Endothelial cell of umbilical vein (primary cell): ENCODE measurements at regions not wholly inside any gene's neighbourhood (a gene's known extent, or its start where the extent isn't known, plus 50 kb on each side); places are given as distances from the start of the nearest gene placed in this dataset.

Experiments used
- BruUV-seq: library from RNA; stranded (reverse); fragments of 400-500 nt; replicated peaks from 2 replicates; lab custom pipeline; 2021; lab: Mats Ljungman, UMichigan
- CTCF ChIA-PET: fragments of 300-600, 350-600 bp; sonication (Branson Sonifier 250); formaldehyde crosslinking; loops from one replicate; lab custom pipeline; 2021; ENCODE audit warnings: antibody characterized with exemption, inconsistent platforms; lab: Charles Lee
- POLR2A ChIA-PET: fragments of 300-600, 350-600 bp; sonication (Branson Sonifier 250); formaldehyde crosslinking; loops from one replicate; lab custom pipeline; 2021; ENCODE audit warnings: antibody characterized with exemption, inconsistent platforms; lab: Charles Lee
- DNase-seq: peaks from one replicate; pipeline ENCODE4 v3.0.0-alpha.2; 2011; ENCODE audit warnings: low read depth, low spot score
- FAIRE-seq: peaks from 2 replicates; lab custom pipeline; 2011; peaks lifted over from hg19 to GRCh38; lab: Jason Lieb, UNC
- H2AFZ ChIP-seq: 2 replicates; pipeline ENCODE4 v1.6.0; 2012; ENCODE audit warnings: low read depth, low read length, control low read depth, inconsistent platforms
- H3K27ac ChIP-seq: 2 replicates; pipeline ENCODE4 v1.5.1; 2011; ENCODE audit warnings: low read depth, mild to moderate bottlenecking, control low read depth, low read length, moderate library complexity; ENCODE audit not compliant: insufficient read depth
- H3K27me3 ChIP-seq, 2 experiments: 2 replicates each; pipeline versions ENCODE4 v1.6.0 to v1.6.1; 2011; ENCODE audit warnings: low read length in 2 of 2, mixed read lengths in 1 of 2; ENCODE audit not compliant: control insufficient read depth in 2 of 2, insufficient read depth in 2 of 2
- H3K36me3 ChIP-seq, 2 experiments: 2 replicates in 1 of 2; 3 replicates in 1 of 2; pipeline ENCODE4 v1.5.1; 2011; ENCODE audit warnings: low read length in 2 of 2, mild to moderate bottlenecking in 1 of 2, moderate library complexity in 1 of 2; ENCODE audit not compliant: control insufficient read depth in 2 of 2, insufficient read depth in 2 of 2; ENCODE audit errors: extremely low read depth in 1 of 2
- H3K4me1 ChIP-seq: 3 replicates; pipeline ENCODE4 v1.5.1; 2011; ENCODE audit warnings: mild to moderate bottlenecking, low read length; ENCODE audit not compliant: control insufficient read depth, insufficient read depth; ENCODE audit errors: extremely low read depth
- H3K4me2 ChIP-seq: 2 replicates; pipeline ENCODE4 v1.6.1; 2011; ENCODE audit warnings: low read length, control low read depth, mixed read lengths; ENCODE audit not compliant: insufficient read depth
- H3K4me3 ChIP-seq, 3 experiments: fragments of 200-600 bp in 1 of 3; sonication (generic), shearing (Covaris generic) in 1 of 3; replicated peaks in 1 of 3; 2 replicates each; pipeline ENCODE4 v1.5.1; 2011 to 2016; ENCODE audit warnings: control low read depth in 3 of 3, low read length in 3 of 3, mild to moderate bottlenecking in 2 of 3, inconsistent platforms in 1 of 3, low read depth in 1 of 3, moderate library complexity in 1 of 3; ENCODE audit not compliant: insufficient read depth in 1 of 3
- H3K79me2 ChIP-seq: 2 replicates; pipeline ENCODE4 v1.6.0; 2012; ENCODE audit warnings: low read length, inconsistent platforms; ENCODE audit not compliant: control insufficient read depth, insufficient read depth
- H3K9ac ChIP-seq: replicated peaks from 2 replicates; pipeline ENCODE3; 2011; ENCODE audit warnings: low read length, control low read depth; ENCODE audit not compliant: insufficient read depth; ENCODE audit errors: extremely low read depth
- H3K9me1 ChIP-seq: replicated peaks from 3 replicates; pipeline ENCODE4 v1.6.0; 2011; ENCODE audit warnings: mild to moderate bottlenecking, low read length; ENCODE audit not compliant: control insufficient read depth, insufficient read depth; ENCODE audit errors: extremely low read depth
- H3K9me3 ChIP-seq: replicated peaks from 2 replicates; pipeline ENCODE4 v1.5.1; 2012; ENCODE audit warnings: low read length, inconsistent platforms; ENCODE audit not compliant: control insufficient read depth, insufficient read depth
- H4K20me1 ChIP-seq: replicated peaks from 2 replicates; pipeline ENCODE3; 2011; ENCODE audit warnings: mild to moderate bottlenecking, low read length; ENCODE audit not compliant: control insufficient read depth, insufficient read depth; ENCODE audit errors: extremely low read depth
- EZH2 ChIP-seq: IDR thresholded peaks from 2 replicates; pipeline ENCODE4 v1.6.1; 2012; ENCODE audit warnings: borderline replicate concordance, low read depth, mild to moderate bottlenecking, moderate library complexity, low read length, inconsistent platforms; ENCODE audit not compliant: severe bottlenecking
- FOS ChIP-seq: IDR thresholded peaks from 2 replicates; pipeline ENCODE4 v1.6.1; 2011; ENCODE audit warnings: mild to moderate bottlenecking, low read length, moderate library complexity, borderline replicate concordance; ENCODE audit not compliant: insufficient read depth
- GATA2 ChIP-seq: IDR thresholded peaks from 2 replicates; pipeline ENCODE4 v1.7.0; 2011; ENCODE audit warnings: low read depth, mild to moderate bottlenecking, moderate library complexity, mixed read lengths, low read length; ENCODE audit not compliant: insufficient read length, insufficient read depth
- JUN ChIP-seq: IDR thresholded peaks from 2 replicates; pipeline ENCODE4 v1.6.1; 2011; ENCODE audit warnings: borderline replicate concordance, low read depth; ENCODE audit not compliant: insufficient read length, insufficient read depth
- MYC ChIP-seq: IDR thresholded peaks from one replicate; pipeline ENCODE4 v1.6.1; 2011; ENCODE audit warnings: mild to moderate bottlenecking, low read depth, low read length
- POLR2A ChIP-seq: IDR thresholded peaks from 2 replicates; pipeline ENCODE4 v1.6.1; 2012; ENCODE audit warnings: low read depth, mild to moderate bottlenecking, control low read depth, low read length
- POLR2AphosphoS5 ChIP-seq: IDR thresholded peaks from 2 replicates; pipeline ENCODE4 v1.6.1; 2012; ENCODE audit warnings: low read depth, mild to moderate bottlenecking, control low read depth, low read length, moderate library complexity; ENCODE audit not compliant: insufficient read depth
- dilution Hi-C: fragments of 300-500 bp; cut with MboI; formaldehyde crosslinking; loops from one replicate; pipeline ENCODE4 v1.15.0; 2019; ENCODE audit warnings: low sequenced_read_pairs; ENCODE audit not compliant: extremely low pct_ligation_motif_present
- intact Hi-C: fragments of 100-400 bp; cut with micrococcal nuclease; formaldehyde crosslinking; loops from one replicate; pipeline ENCODE4 v1.10.0; 2022
- TF ChIP-seq, protein P1 (sequence below), 2 donors: IDR thresholded peaks; 1 replicate in 1 of 2; 2 replicates in 1 of 2; pipeline ENCODE4 v1.5.1; 2011; ENCODE audit warnings: low read length in 2 of 2, mild to moderate bottlenecking in 2 of 2, moderate library complexity in 2 of 2, control low read depth in 1 of 2, inconsistent platforms in 1 of 2, low read depth in 1 of 2; ENCODE audit not compliant: insufficient read depth in 1 of 2; ENCODE audit errors: extremely low read depth in 1 of 2

DNA sequence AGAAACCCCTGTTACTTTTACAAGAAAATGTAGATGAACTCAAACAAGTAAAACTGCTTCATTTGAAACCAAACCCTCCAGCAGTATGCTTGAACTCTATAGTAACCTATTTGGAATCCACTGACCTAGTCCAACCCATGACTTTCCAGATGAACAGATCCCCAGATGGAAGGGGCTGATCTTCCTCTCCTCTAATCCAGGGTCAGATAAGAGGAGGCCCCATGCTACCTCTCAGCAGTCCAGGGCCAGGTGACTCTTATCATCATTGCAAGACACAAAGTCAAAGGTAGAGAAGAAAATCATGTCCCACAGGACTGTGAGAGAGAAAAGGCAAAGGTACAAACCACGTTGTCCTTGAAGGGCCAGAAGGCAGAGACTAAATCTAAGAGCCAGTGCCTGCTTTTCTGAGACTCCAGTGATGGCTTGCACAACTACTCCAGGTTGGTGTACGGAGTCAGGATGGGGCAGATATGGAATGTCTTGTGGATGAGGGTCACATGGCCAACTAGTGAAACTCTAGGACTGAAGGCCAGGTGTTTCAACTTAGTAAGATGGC is 81.4 kb upstream of the MYLIP start:
- no peaks in the 10 kb centered on the region for H3K36me3 ChIP-seq
- H3K27ac ChIP-seq = no peak overlapping the region
- no peak overlapping the region for H2AFZ ChIP-seq
- H3K4me3 ChIP-seq = no peak overlapping the region
- H3K9ac ChIP-seq = no peak overlapping the region
- DNase-seq (no peak), FAIRE-seq (no peak)
- H4K20me1 ChIP-seq = no peaks in the 10 kb centered on the region
- intact Hi-C loops (no loop called here), dilution Hi-C loops (no loop called here)
- TF ChIP-seq JUN (no peak), GATA2 (no peak), POLR2A (no peak)
- H3K79me2 ChIP-seq = no peaks in the 10 kb centered on the region
- ChIA-PET POLR2A (no interaction called here), CTCF (no interaction called here)
- no TSS peak for BruUV-seq
- H3K27me3 ChIP-seq = no peaks in the 10 kb centered on the region
- no peaks in the 10 kb centered on the region for H3K9me3 ChIP-seq
- H3K4me2 ChIP-seq = no peak overlapping the region
- H3K9me1 ChIP-seq = no peaks in the 10 kb centered on the region
- no peaks in the 10 kb centered on the region for H3K4me1 ChIP-seq

DNA sequence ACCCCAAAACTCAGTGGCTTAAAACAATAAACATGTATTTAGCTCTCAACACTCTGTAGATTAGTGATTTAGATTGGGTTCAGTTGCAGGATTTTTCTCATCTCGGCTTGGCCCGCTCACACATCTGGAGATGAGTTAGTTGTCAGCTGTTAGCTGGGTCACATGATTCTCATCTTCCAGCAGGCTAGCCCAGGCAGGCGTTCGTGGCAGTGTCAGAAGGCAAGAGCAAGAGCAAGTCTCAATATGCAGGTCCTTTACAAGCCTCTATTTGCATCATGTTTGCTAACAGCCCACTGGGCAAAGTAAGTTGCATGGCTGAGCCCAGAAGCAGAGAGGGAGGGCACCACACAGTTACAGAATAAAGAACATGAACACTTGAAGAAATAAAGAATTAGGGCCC is 83.6 kb upstream of the MYLIP start:
- H3K4me3 ChIP-seq = no peak overlapping the region
- no peak overlapping the region for H3K9ac ChIP-seq
- no peak overlapping the region for H2AFZ ChIP-seq
- no peaks in the 10 kb centered on the region for H3K9me3 ChIP-seq
- no peak for FAIRE-seq
- H3K36me3 ChIP-seq = no peaks in the 10 kb centered on the region
- H3K79me2 ChIP-seq = no peaks in the 10 kb centered on the region
- POLR2A ChIA-PET = no interaction called here
- CTCF ChIA-PET = no interaction called here
- BruUV-seq = no TSS peak
- no peak for DNase-seq
- H3K27me3 ChIP-seq = no peaks in the 10 kb centered on the region
- H3K4me2 ChIP-seq = no peak overlapping the region
- H3K27ac ChIP-seq = no peak overlapping the region
- H4K20me1 ChIP-seq = no peaks in the 10 kb centered on the region
- TF ChIP-seq, protein P1, sequence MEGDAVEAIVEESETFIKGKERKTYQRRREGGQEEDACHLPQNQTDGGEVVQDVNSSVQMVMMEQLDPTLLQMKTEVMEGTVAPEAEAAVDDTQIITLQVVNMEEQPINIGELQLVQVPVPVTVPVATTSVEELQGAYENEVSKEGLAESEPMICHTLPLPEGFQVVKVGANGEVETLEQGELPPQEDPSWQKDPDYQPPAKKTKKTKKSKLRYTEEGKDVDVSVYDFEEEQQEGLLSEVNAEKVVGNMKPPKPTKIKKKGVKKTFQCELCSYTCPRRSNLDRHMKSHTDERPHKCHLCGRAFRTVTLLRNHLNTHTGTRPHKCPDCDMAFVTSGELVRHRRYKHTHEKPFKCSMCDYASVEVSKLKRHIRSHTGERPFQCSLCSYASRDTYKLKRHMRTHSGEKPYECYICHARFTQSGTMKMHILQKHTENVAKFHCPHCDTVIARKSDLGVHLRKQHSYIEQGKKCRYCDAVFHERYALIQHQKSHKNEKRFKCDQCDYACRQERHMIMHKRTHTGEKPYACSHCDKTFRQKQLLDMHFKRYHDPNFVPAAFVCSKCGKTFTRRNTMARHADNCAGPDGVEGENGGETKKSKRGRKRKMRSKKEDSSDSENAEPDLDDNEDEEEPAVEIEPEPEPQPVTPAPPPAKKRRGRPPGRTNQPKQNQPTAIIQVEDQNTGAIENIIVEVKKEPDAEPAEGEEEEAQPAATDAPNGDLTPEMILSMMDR (IDR thresholded peaks at IDR 0.05; ENCODE audit: extremely low read depth in 1 of 2, insufficient read depth in 1 of 2, low read depth in 1 of 2, low read length in 2 of 2) = no peak
- TF ChIP-seq EZH2 (no peak), JUN (no peak), GATA2 (no peak), POLR2AphosphoS5 (no peak), POLR2A (no peak), FOS (no peak), MYC (no peak)
- H3K4me1 ChIP-seq = no peaks in the 10 kb centered on the region
- intact Hi-C loops = no loop called here
- H3K9me1 ChIP-seq = no peaks in the 10 kb centered on the region
- dilution Hi-C loops = no loop called here
